ENCODE measurements at regions not wholly inside any gene's neighbourhood (a gene's known extent, or its start where the extent isn't known, plus 50 kb on each side); places are given as distances from the start of the nearest gene placed in this dataset.
"Not testable (repeated sequence)": the region's sequence is repeated elsewhere in the genome, so short reads cannot be mapped to it uniquely, and the experiment has no call there.

- no peak for DNase-seq (ENCODE audit: low spot score)
- TF ChIP-seq CTCF (IDR thresholded peaks at IDR 0.05; ENCODE audit: extremely low read depth, missing control alignments), result no peak
Measured at GRCh38 chr4:38414410-38414809, 249.6 kb upstream of the KLF3 start.

DNA sequence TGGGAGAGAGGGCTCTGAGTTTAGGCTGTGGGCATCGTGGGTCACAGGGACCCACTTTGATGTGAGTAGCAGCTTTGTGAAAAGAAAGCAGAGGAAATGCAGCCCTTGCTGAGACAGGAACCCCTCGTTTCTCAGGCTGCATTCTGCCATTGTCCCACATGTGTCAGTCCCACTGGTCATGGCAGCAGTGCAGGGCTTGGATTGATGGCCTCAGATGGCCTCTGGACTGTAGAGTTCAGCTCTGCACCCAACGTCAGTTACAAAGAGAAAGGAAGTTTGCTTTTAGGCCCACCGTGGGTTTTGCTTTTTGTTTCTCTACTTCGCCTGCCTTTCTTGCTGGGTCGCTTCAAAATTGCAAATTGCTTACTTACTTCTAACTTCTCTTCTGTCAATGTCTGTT, 248.3 kb upstream of the KLF3 start:
- no peak for TF ChIP-seq CTCF (IDR thresholded peaks at IDR 0.05; ENCODE audit: extremely low read depth, missing control alignments)
- no peak for DNase-seq (ENCODE audit: low spot score)

DNA sequence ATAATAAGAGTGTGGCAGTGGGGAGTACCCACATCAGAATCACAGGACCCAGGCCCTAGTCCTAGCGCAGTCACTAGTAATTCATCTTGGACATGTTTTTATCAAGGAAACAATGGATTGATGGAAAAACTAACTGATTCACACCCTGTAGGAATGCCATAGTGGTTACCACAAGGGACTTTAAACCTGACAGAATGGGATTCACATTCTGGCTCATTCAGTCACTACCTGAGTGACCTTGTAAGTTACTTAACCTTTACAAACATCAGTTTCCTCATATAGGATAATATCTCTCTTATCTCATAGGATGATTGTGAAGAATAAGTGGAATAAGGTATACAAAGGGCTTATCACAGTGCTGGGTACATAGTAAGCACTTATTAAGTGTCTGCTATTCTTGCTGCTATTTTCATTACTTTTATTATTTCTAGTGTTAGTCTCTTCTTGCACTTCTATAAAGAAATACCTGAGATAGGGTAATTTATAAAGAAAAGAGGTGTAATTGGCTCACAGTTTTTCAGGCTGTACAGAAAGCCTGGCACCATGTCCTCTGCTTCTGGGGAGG, 247.5 kb upstream of the KLF3 start:
- no peak for TF ChIP-seq CTCF (IDR thresholded peaks at IDR 0.05; ENCODE audit: extremely low read depth, missing control alignments)
- no peak for DNase-seq (ENCODE audit: low spot score)

GRCh38 chr4:38420254-38420653, 243.7 kb upstream of the KLF3 start:
- DNase-seq (ENCODE audit: low spot score), result not testable (repeated sequence)

GRCh38 chr4:38422850-38423249, 241.1 kb upstream of the KLF3 start:
- TF ChIP-seq CTCF (IDR thresholded peaks at IDR 0.05; ENCODE audit: extremely low read depth, missing control alignments), result no peak
- no peak for DNase-seq (ENCODE audit: low spot score)

GRCh38 chr4:38424151-38424871, 239.7 kb upstream of the KLF3 start:
- DNase-seq (ENCODE audit: low spot score), result no peak
- no peak for TF ChIP-seq CTCF (IDR thresholded peaks at IDR 0.05; ENCODE audit: extremely low read depth, missing control alignments)

DNA sequence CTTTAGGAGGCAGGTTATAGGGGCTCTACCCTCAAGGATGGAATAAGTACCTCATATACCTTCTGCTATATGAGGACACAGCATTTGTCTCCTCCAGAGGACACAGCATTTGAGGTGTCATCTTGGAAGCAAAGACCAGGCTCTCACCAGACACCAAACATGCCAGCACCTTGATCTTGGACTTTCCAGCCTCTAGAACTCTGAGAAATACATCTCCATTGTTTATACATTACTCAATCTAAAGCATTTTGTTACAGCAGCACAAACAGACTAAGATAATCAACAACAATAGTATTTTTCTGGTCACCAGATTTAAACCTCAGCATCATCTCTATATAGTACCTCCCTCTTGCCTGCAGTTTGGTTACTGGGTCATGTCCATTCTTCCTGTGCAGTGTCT, 237.5 kb upstream of the KLF3 start:
- no peak for TF ChIP-seq CTCF (IDR thresholded peaks at IDR 0.05; ENCODE audit: extremely low read depth, missing control alignments)
- DNase-seq (ENCODE audit: low spot score), result no peak

DNA sequence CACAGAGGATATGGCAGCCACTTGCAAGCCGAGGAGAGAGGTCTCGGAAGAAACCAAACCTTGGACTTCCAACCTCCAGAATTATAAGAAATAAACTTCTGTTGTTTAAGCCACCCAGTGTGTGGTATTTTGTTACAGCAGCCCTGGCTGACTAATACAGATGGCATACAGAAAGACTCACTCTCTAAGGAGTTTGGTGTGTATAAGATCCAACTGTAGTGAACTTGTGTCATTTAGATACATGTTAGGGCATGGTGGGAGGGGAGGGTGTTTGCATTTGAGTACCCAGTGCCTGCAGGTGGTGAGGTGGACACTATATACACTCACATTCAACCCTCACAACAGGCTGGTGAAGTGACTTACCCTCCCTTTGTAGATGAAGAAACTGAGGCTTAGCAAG, 233.2 kb upstream of the KLF3 start:
- TF ChIP-seq CTCF (IDR thresholded peaks at IDR 0.05; ENCODE audit: extremely low read depth, missing control alignments), result no peak
- DNase-seq (ENCODE audit: low spot score), result no peak

All from GM20000 (cell line).